Vagina (tissue), 2 donors: ENCODE measurements at regions not wholly inside any gene's neighbourhood (a gene's known extent, or its start where the extent isn't known, plus 50 kb on each side); places are given as distances from the start of the nearest gene placed in this dataset.

Experiments used
- CTCF ChIP-seq, 3 experiments: fragments of 450-650 bp in 2 of 3; fragments of 200-600 bp in 1 of 3; sonication (generic) in 1 of 3; IDR thresholded peaks; one replicate each; pipeline ENCODE4 v1.5.1; 2017 to 2019; ENCODE audit warnings: antibody characterized with exemption in 3 of 3, mild to moderate bottlenecking in 2 of 3, moderate library complexity in 2 of 3
- POLR2AphosphoS5 ChIP-seq, 2 donors: sonication (generic); formaldehyde crosslinking; IDR thresholded peaks; one replicate each; pipeline ENCODE4 v1.9.0; 2017; ENCODE audit warnings: antibody characterized with exemption in 2 of 2, mild to moderate bottlenecking in 2 of 2, low read depth in 1 of 2; ENCODE audit not compliant: insufficient read depth in 1 of 2

- TF ChIP-seq CTCF (IDR thresholded peaks at IDR 0.05) (no peak), POLR2AphosphoS5 (IDR thresholded peaks at IDR 0.05; ENCODE audit: insufficient read depth in 1 of 2, low read depth in 1 of 2) (no peak)
Observed at GRCh38 chr5:173790177-173790719, 97.9 kb upstream of the CPEB4 start.
